ENCODE measurements at regions not wholly inside any gene's neighbourhood (a gene's known extent, or its start where the extent isn't known, plus 50 kb on each side); places are given as distances from the start of the nearest gene placed in this dataset.
"Not testable (repeated sequence)": the region's sequence is repeated elsewhere in the genome, so short reads cannot be mapped to it uniquely, and the experiment has no call there.

GRCh38 chrX:67213686-67214085 lies 330.1 kb upstream of the AR start:
- not testable (repeated sequence) for DNase-seq

DNA sequence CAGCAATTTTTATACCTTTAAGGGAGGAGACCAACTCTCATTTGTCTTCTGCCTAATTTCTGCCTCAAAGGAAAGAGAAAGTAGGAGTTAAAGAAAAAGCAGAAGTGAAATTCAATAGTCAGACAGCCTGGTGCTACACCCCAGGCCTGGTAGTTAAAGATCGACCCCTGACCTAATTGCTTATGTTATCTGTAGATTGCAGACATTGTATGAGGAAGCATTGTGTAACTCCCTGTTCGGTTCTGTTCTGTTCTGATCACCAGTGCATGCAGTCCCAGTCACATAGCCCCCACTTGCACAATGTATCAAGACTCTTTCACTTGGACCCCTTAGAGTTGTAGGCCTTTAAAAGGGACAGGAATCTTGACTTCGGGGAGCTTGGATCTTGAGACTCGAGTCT lies 335.9 kb upstream of the AR start:
- no peak for DNase-seq

DNA sequence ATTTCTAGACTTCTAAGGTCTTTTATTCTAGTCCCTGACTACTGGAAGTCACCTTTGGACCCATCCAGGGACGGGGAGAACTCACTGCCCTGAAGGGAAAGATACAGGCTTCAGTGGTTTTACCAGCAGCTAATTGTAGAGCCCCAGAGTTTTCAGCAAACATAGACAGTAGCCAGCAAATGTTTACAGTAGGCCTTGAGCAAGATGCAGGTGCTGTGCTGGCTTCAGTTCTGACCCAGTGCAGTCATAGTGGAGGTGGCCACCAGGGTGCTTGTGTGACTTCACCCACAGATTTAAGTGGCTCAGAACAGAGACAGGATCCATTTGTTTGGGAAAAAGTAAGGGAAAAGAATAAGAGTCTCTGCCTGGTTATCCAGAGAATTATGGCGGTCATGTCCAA lies 384.4 kb upstream of the AR start:
- no peak for DNase-seq

GRCh38 chrX:67114635-67115034 lies 429.2 kb upstream of the AR start:
- no peak for DNase-seq

GRCh38 chrX:67105758-67106116 lies 438.1 kb upstream of the AR start:
- DNase-seq = no peak

DNA sequence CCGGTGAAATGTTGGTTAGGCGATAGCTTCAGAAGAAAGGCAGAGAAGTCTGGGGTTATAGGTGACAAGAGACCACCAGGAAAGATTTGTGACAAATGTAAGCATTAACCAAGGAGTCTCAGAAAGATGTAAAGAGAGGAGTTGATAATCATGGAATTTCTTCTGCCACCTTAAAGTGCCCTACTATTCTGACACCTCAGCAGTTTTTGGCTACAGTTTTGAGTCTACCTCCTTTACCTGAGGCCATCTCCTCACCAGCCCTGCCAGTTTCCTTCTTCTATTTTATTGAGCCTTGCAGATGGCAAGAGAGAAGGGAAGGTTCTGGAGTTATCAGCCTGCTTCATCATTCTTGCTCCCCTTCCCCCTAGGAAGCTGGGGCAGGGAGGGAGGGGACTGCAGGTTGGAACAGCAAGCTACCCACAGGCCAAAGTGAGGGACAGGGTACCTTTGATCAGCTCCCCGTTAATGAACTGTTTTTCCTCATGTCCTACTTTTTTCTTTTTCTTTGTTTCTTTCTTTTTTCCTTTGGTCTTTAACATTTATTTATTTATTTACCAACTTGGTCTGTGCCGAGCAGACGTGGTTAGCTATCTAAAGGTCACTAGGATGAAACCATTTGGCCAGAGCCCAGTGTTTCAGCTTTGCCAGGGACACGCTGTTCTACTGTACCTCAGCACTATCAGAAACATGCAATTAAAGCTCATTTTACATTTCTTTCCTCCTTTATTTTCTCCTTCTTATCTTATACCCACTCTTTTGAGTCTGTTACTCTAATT lies 438.7 kb upstream of the AR start:
- no peak for DNase-seq

DNA sequence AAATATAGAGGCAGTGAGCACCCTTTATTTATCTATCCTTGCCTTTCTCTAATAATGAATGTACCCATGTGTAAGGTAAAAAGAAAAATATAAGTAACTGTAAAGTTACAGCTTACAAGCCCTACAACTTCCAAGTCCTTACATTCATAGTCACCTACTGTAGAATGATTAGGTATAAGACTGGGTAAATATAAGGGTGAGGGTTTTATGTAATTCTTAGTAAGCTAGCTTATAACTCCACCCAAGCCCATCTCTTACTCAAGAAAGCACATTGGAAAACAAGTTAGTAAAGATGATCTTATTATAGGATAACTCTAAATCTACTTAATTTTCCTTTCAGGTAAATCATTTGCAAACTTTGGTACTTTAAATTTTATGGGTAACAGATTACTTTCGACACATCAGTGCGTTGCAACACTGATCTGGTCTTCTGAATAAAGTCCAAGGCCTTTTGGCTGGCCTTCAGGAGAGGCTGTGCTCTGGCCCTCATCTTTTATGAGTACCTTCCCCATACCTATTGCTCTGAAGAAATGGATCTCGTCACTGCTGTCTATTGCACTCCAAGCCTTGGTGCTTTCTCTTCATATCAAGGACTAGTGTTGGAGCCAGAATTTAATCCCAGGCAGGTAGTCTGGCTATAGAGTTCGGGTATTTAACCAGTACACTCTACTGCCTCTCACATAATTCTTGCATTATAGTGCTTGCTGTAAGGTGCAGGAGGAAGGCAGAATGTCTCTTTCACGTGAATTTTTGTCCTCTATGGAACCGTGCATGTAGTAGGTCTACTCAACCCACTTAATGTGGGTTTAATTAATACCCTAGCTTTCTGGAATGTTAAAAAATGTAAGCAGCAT lies 443.6 kb upstream of the AR start:
- DNase-seq = no peak

GRCh38 chrX:67094061-67094460 lies 449.8 kb upstream of the AR start:
- no peak for DNase-seq

- DNase-seq = no peak
These were observed 411.9 kb upstream of the EDA2R start for GRCh38 chrX:67050760-67051159.

DNA sequence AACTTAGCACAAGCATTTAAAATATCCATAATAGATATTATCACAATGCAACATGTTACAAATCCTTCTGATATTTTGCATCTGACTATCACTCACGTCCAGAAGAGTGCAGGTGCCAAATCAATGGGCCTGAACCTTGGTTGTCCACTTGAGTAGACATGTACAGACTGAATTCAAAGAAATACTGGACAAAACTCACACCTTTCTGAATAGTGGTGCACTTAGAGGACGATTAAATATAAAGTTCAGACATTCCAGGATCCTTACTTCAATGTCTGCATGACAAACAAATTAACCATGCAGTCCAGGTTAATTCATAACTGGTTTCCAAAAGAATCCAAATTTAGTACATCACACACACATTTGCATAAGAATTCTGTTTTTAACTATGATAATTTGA lies 406.0 kb upstream of the EDA2R start:
- no peak for DNase-seq

- DNase-seq = no peak
These were observed 405.3 kb upstream of the EDA2R start for GRCh38 chrX:67044029-67044653.

- no peak for DNase-seq
These were observed 365.6 kb upstream of the EDA2R start for GRCh38 chrX:67004451-67004850.

DNA sequence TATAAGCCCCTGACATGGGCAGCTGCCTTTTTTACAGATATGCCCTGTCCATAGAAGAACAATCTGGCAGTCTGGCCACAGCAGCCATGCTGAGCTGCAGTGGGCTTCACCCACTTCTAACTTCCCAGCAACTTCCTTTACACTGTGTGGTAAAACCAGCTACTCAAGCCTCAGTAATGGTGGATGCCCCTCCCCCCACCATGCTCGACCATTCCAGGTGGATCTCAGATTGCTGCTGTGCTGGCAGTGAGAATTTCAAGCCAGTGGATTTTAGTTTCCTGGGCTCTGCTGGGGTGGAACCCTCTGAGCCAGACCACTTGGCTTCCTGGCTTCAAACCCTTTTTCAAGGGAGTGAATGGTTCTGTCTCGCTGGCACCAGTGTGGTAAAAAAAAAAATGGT lies 355.9 kb upstream of the EDA2R start:
- no peak for DNase-seq

DNA sequence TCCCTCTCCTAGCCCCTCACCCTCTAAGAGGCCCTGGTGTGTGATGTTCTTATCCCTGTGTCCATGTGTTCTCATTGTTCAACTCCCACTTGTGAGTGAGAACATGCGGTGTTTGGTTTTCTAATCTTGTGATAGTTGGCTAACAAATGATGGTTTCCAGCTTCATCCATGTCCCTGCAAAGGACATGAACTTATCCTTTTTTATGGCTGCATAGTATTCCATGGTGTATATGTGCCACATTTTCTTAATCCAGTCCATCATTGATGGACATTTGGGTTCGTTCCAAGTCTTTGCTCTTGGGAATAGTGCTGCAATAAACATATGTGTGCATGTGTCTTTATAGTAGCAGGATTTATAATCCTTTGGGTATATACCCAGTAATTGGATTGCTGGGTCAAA lies 353.2 kb upstream of the EDA2R start:
- not testable (repeated sequence) for DNase-seq

GRCh38 chrX:66988331-66988730 lies 349.5 kb upstream of the EDA2R start:
- no peak for DNase-seq

DNA sequence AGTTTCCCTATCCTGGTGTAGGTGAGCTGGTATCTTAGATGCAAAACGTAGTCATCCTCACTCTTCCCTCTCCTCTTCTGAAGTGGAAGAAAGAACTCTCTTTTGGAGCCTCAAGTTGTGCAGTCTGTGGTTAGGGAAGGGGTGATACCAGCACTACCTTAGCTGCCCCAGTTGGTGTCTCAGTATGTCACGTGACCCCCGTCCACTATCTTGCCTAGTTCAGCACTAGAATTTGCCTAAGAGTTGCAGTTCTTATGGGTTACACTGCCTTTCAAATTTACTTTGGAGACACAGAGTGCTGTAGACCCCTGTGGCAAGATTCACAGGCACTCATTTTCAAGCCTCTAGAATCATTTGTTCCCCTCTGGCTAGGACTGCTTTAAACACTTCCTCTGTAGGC lies 322.8 kb upstream of the EDA2R start:
- DNase-seq = no peak

DNA sequence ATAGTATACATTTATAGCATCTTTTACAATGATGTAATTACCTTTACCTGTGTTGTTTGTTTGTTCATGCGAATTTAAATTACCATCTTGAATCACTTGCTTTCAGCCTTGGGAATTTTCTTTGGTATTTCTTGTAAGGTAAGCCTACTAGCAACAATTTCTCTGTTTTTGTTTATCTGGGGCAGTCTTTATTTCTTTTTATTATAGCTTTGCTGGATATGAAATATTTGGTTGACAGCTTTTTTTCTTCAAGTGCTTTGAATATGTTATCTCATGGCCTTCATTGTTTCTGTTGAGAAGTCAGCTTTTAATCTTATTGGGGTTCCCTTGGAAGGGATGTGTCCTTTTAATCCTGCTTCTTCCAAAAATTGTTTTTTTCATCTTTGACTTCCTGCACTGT lies 292.8 kb upstream of the EDA2R start:
- no peak for DNase-seq

GRCh38 chrX:66930516-66930915 lies 291.6 kb upstream of the EDA2R start:
- DNase-seq = not testable (repeated sequence)

GRCh38 chrX:66920296-66920695 lies 281.4 kb upstream of the EDA2R start:
- DNase-seq = no peak

GRCh38 chrX:66919280-66919832 lies 280.5 kb upstream of the EDA2R start:
- no peak for DNase-seq

- DNase-seq = no peak
These were observed 279.6 kb upstream of the EDA2R start for GRCh38 chrX:66918511-66918910.

DNA sequence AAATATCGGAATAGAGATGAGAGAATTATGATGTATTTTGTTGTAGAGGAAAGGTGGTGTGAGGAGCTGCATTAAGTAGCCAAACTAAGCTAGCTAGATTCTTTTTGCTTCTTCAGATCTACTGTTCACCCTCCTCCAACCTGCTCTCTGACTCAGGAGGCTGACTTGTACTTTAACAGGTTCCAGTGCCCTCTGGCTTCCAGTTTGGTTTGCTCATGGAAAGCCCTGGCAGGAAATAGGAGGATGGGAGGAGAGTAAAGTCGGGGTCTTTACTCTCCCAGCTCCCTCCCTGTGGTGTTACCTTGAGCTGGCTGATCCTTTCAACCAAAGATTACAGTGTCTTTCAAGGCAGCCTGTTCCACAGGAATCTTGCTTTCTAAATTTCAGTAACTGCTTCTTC lies 277.0 kb upstream of the EDA2R start:
- no peak for DNase-seq

- no peak for DNase-seq
These were observed 275.2 kb upstream of the EDA2R start for GRCh38 chrX:66914080-66914479.

GRCh38 chrX:66912417-66912816 lies 273.5 kb upstream of the EDA2R start:
- no peak for DNase-seq

Data from T-helper 2 cell (primary cell).